ENCODE measurements at regions not wholly inside any gene's neighbourhood (a gene's known extent, or its start where the extent isn't known, plus 50 kb on each side); places are given as distances from the start of the nearest gene placed in this dataset.
"Not testable (repeated sequence)": the region's sequence is repeated elsewhere in the genome, so short reads cannot be mapped to it uniquely, and the experiment has no call there.

DNA sequence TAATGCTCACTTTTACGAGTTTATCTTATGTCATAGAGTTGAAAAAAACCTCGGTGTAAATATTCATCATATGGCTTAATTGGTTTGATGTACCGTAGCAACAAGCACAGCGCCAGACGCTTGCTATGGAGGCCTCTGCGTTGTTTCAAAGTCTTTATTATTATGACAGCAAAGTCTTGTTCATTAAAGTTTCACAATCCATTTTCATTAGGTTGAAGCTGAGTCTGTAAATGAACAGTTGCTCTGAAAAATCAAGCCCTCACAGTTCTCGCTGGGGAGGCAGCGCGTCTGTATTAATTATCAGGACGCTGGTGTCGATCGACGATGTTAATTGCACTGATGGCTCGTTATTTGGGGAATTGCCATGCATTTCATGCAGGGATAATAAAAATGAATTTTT is 185.6 kb downstream of the INSC start:
- no peak for DNase-seq (ENCODE audit: low spot score)

DNA sequence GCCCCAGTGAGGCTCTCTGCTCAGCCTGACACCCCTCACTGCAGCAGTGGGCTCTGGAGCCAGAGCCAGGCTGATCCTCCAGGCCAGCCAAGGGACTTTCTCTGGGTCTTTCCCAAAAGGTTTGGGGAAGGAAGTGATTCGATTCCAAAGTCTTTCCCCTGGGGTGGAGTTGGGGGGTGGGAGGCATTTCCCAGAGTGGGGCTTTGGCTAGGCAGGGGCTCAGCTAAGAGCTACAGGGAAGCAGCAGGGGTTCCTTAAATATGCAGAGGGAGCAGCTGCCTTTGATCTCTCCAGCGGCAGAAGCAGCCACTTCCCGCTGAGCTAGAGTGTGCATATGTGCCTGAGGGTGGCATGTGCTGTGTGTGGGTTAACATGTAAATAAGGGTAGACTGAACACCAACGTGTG is 192.9 kb downstream of the INSC start:
- no peak for DNase-seq (ENCODE audit: low spot score)

GRCh38 chr11:15308840-15309239 is 194.1 kb downstream of the INSC start:
- no peak for DNase-seq (ENCODE audit: low spot score)

DNA sequence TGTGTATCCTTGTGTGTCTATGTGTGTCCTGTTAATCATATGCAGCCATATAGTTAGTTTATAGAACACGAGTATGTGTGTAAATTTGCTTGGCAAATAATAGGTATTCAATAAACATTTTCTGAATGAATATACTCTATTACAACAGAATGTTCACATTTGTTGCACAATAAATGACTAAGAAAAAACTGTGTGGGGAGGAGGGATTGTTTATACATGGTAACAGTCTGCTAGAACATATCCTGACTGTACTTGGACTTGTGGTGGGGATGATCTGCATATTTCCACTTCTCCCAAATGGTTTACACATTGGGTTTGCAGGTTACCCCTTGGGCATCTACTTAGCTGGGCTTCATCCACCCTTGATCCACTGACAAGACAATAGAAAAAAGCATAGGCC is 194.6 kb downstream of the INSC start:
- no peak for DNase-seq (ENCODE audit: low spot score)

DNA sequence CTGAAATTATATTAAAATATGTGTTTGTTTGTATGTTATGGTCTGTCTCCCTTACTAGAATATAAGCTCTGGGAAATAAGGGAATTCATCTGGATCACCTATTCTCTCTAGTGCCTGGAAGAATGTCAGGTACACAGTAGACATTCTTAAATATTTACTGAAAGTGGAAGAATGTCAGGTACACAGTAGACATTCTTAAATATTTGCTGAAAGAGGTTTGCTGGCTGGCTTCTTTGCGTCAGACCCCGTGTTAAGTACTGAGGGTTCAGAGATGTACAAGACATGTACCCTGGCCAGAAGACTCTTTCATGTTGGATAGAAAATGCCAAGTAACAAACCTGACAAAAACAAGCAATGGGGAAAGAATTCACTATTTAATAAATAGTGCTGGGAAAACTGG is 199.1 kb downstream of the INSC start:
- no peak for DNase-seq (ENCODE audit: low spot score)

DNA sequence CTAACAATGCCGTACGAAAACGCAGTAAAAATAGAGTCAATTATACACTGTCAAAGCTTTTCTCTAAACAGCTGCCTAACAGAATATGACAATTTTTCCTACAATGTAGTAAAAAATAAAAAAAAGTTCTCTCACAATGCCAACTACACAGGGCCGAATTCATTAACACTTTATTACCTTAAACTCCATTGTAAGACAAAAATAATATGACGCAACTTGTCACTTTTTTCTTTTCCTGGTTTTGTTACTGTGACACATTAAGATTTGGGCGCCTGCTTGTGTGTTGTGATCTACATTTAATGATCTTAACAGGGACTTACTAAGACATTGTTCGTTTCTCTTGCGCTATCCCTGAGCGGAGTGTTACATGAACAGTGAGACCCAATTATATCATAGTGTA is 204.1 kb downstream of the INSC start:
- DNase-seq (ENCODE audit: low spot score): no peak

DNA sequence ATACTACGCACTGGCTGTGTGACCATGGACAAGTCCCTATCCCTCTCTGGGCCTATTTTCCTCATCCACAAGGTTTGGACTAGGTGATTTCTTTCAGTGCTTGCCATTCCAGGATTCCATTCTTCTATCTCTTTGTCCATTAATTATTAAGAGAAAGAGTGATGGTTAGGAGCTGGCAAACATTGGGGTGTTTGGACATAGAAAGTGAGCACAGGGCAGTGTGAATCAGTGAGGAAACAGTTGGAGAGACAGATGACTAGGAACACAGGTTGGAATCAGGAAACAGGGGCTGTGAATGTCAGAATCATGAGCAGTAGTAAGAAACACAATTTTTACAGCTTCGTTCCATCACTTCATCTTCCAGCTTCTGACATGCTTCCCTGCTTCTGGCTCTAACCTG is 211.8 kb downstream of the INSC start:
- DNase-seq (ENCODE audit: low spot score): no peak

GRCh38 chr11:15327786-15328231 is 213.1 kb downstream of the INSC start:
- DNase-seq (ENCODE audit: low spot score): peak; percentile 24

DNA sequence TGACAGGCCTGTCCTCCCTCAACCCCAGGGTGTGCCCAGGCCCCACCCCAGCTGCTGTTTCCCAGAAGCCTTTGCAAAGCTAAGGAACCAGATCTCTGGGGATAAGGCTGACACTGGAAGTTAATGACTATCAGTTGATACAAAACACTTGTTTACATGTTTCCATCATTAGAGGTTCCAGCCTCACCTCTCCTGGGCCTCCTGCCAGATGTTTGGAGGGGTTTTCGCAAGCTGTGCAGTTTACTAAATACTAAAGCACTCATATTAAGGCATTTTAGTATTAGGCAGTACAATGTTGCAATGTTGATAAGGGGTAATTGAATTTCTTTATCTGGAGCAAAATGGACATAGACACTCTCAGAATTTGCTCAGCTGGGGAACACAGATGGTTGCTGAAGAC is 218.7 kb downstream of the INSC start:
- no peak for DNase-seq (ENCODE audit: low spot score)

DNA sequence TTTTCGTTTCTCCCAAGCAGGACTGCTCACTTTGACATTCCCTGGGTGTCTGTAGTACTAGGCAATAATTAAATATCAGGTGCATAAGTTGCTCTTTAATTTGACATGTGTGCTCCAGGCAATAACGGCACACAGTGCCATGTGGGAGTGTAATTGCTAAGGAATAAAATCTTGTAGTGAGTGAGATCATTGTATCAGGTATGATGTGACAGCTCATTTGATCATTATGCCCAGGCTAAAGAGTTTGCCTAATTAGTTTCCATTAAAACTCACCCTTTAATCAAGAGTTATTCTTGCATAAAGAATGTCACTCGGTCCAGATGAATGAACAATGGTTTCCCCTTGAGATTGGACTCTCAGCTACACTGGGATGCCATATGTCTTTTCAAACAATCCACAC is 220.0 kb downstream of the INSC start:
- no peak for DNase-seq (ENCODE audit: low spot score)

- no peak for DNase-seq (ENCODE audit: low spot score)
Measured at GRCh38 chr11:15336021-15336420, 221.3 kb downstream of the INSC start.

GRCh38 chr11:15339302-15339701 is 224.6 kb downstream of the INSC start:
- no peak for DNase-seq (ENCODE audit: low spot score)

DNA sequence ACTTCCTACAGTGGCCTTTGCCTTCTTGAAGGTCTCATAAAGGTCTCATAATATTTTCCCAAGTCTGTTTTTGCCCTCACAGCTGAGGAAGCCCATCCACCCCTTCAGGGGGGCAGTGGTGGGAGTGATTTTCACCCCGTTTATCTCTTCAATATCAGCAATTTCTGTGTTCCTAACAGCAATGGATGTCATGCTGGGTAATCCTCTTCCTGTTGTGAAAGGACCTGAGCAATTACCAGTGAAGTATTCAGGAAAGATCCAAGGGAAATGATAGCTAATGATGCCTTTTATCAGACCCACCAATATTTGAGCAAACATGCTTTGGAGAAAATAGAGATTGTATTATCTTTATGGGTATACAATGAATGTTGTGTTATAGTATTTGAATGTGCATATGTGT is 226.9 kb downstream of the INSC start:
- no peak for DNase-seq (ENCODE audit: low spot score)

- no peak for DNase-seq (ENCODE audit: low spot score)
Measured at GRCh38 chr11:15342163-15342562, 227.4 kb downstream of the INSC start.

GRCh38 chr11:15346907-15347306 is 232.2 kb downstream of the INSC start:
- DNase-seq (ENCODE audit: low spot score): no peak

GRCh38 chr11:15347969-15348734 is 233.4 kb downstream of the INSC start:
- DNase-seq (ENCODE audit: low spot score): no peak

DNA sequence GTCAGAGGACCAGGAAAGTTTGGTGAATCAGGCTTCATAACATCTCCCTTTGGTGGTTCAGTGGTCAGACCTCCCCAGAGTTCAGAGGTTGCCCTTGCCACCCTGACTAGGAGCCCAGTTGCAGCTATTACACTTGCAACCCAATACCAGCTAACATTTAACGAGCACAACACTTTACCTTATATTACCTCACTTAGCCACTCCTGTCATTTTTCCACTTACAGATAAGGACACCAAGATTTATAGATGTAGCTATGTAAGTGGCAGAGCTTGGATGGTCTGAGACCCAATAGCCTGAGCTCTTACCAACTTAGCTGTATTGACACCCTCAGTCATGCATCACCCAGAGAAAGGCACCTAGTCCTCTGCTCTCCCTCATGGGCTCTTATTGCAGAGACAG is 234.7 kb downstream of the INSC start:
- no peak for DNase-seq (ENCODE audit: low spot score)

GRCh38 chr11:15361316-15361715 is 246.6 kb downstream of the INSC start:
- DNase-seq (ENCODE audit: low spot score): no peak

DNA sequence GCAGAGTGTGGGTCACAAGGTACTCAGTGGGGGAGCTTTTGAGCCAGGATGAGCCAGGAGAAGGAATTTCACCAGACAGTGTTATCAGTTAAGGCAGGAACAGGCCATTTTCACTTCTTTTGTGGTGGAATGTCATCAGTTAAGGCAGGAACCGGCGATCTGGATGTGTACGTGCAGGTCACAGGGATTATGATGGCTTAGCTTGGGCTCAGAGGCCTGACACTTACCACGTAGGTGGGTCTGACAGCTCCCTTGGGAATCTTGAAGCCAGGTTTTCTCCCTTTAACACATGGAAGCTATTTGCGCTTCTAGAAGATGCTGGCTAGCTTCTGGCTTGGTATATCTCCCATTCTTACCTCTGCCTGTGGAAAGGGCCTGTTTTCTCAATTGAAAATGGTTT is 250.6 kb downstream of the INSC start:
- not testable (repeated sequence) for DNase-seq (ENCODE audit: low spot score)

- no peak for DNase-seq (ENCODE audit: low spot score)
Measured at GRCh38 chr11:15367695-15368094, 253.0 kb downstream of the INSC start.

DNA sequence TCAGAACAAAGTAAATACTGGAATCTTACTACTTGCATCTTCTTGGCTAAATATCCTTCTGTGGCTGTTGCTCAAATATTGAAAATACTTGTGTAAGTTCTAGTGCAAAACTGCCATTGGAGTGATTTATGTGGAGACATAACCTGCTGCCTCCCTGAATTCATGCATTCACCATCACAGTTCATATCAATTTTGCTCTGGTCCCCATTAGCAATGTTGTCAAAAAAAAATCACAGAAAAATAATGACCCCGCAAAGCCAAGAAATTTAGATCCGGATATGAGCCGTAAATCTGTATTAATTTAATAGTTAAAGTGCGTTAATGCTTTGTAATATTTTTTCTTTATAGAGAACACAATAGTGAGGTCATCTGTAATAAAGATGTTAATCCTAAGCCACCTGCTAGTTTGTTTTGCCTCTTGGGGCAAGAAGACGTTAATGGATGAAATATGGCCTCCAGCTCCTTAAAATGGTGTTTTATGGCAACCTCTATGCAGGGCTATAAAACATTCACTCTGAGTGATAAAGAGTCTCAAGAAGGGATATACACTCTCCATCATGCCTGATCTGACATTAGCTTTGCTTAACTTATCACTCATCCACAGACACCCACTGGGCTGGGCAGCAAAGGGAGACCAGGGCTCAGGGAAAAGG is 255.9 kb downstream of the INSC start:
- DNase-seq (ENCODE audit: low spot score): no peak

DNA sequence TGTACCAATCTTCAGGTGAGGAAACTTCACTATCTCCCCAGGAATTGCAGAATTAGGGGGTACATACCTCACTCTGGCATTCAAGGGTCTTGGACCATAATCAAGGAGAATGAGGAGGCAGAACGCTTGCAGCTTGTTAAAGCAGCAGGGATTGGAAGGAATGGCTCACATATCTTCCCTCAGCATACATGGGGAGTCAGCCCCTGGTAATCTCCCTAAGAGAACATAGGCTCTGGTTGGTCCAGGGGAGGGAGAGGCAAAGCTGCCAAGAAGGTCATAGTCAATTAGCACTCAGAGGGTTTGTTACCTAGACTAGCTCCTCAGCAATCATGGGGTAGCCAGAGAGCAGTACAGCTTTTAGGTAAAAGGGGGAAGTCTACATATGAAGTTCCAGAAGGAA is 256.8 kb downstream of the INSC start:
- DNase-seq (ENCODE audit: low spot score): no peak

- no peak for DNase-seq (ENCODE audit: low spot score)
Measured at GRCh38 chr11:15374418-15374817, 259.7 kb downstream of the INSC start.

DNA sequence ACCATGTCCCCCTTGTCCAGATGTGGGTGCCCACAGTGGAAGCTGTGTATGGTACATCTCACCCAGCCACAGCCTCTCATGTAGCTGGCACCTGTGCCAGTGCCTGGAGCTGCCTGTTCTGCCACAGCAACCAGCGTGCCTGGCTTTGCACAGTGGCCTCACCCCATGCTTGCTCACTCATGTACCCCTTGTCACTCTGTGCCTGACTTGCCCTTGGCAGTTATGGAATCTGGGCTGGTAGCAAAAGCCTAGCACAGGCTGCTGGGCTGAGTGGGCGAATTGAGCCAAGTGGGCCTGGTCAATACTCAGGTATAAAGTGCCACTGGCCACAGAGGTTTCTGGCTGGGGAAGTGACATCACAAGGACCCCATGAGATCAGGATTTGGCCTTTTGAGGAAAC is 264.2 kb downstream of the INSC start:
- no peak for DNase-seq (ENCODE audit: low spot score)
